T-cell (primary cell): ENCODE measurements at regions not wholly inside any gene's neighbourhood (a gene's known extent, or its start where the extent isn't known, plus 50 kb on each side); places are given as distances from the start of the nearest gene placed in this dataset.
"Not testable (repeated sequence)": the region's sequence is repeated elsewhere in the genome, so short reads cannot be mapped to it uniquely, and the experiment has no call there.

Experiments used
- ATAC-seq, 4 experiments: fragments of 200-7000 bp in 3 of 4; fragments of 150-1000 bp in 1 of 4; cut with Tn5 transposase; replicated peaks in 1 of 4; 1 replicate in 3 of 4; 2 replicates in 1 of 4; pipeline ENCODE4 v1.10.0; 2021; ENCODE audit warnings: moderate library complexity in 3 of 4, mild to moderate bottlenecking in 2 of 4, moderate number of reproducible peaks in 1 of 4
- CTCF ChIA-PET, 2 donors: fragments of 300-600 bp; sonication (Branson Sonifier 250); formaldehyde crosslinking; loops; one replicate each; lab custom pipeline; 2022; ENCODE audit warnings: antibody characterized with exemption in 2 of 2; lab: Charles Lee
- POLR2A ChIA-PET, 2 donors: fragments of 300-600 bp; sonication (Branson Sonifier 250); formaldehyde crosslinking; loops; one replicate each; lab custom pipeline; 2022; ENCODE audit warnings: antibody characterized with exemption in 2 of 2; lab: Charles Lee
- DNase-seq, 35 experiments: peaks; one replicate each; pipeline versions ENCODE4 v3.0.0 to v3.0.0-alpha.2; 2013 to 2023
- H3K27ac ChIP-seq: one replicate; pipeline ENCODE4 v1.5.1; 2013; ENCODE audit warnings: low read length
- H3K27me3 ChIP-seq, 2 experiments: replicated peaks in 1 of 2; 1 replicate in 1 of 2; 2 replicates in 1 of 2; pipeline versions ENCODE4 v1.6.1 to v1.7.0; 2013; ENCODE audit warnings: low read length in 1 of 2, mixed read lengths in 1 of 2; ENCODE audit not compliant: control insufficient read depth in 2 of 2, insufficient read depth in 2 of 2; ENCODE audit errors: extremely low read depth in 1 of 2
- H3K36me3 ChIP-seq, 2 donors: 1 replicate in 1 of 2; 2 replicates in 1 of 2; pipeline versions ENCODE4 v1.6.1 to v1.7.0; 2013; ENCODE audit warnings: low read length in 1 of 2; ENCODE audit not compliant: control insufficient read depth in 2 of 2, insufficient read depth in 1 of 2; ENCODE audit errors: extremely low read depth in 1 of 2
- H3K4me1 ChIP-seq, 2 experiments: 1 replicate in 1 of 2; 2 replicates in 1 of 2; pipeline versions ENCODE4 v1.6.1 to v1.7.0; 2013; ENCODE audit warnings: low read length in 2 of 2, mixed read lengths in 1 of 2; ENCODE audit not compliant: insufficient read depth in 2 of 2, control insufficient read depth in 1 of 2; ENCODE audit errors: extremely low read depth in 1 of 2
- H3K4me3 ChIP-seq, 2 donors: 1 replicate in 1 of 2; 2 replicates in 1 of 2; pipeline versions ENCODE4 v1.5.1 to v1.7.0; 2013; ENCODE audit warnings: mild to moderate bottlenecking in 2 of 2, low read length in 1 of 2, moderate library complexity in 1 of 2; ENCODE audit not compliant: control insufficient read depth in 1 of 2; ENCODE audit errors: extremely low read depth in 1 of 2
- H3K9me3 ChIP-seq: 2 replicates; pipeline ENCODE4 v1.7.0; 2013
- H3K27ac Mint-ChIP-seq, 2 donors: one replicate each; pipeline ENCODE4 v1.8.0; 2020 to 2021; ENCODE audit warnings: mild to moderate bottlenecking in 2 of 2, mixed read lengths in 2 of 2
- H3K27me3 Mint-ChIP-seq, 2 donors: one replicate each; pipeline ENCODE4 v1.8.0; 2021 to 2022; ENCODE audit warnings: mixed read lengths in 2 of 2
- H3K36me3 Mint-ChIP-seq: one replicate; pipeline ENCODE4 v1.8.0; 2021; ENCODE audit warnings: mixed read lengths
- H3K4me1 Mint-ChIP-seq, 3 donors: one replicate each; pipeline ENCODE4 v1.8.0; 2020 to 2022; ENCODE audit warnings: mixed read lengths in 3 of 3, mild to moderate bottlenecking in 1 of 3
- H3K4me3 Mint-ChIP-seq, 3 donors: one replicate each; pipeline ENCODE4 v1.8.0; 2020 to 2022; ENCODE audit warnings: mild to moderate bottlenecking in 3 of 3, mixed read lengths in 3 of 3, moderate library complexity in 3 of 3
- H3K9me3 Mint-ChIP-seq, 3 donors: one replicate each; pipeline ENCODE4 v1.8.0; 2020 to 2022; ENCODE audit warnings: mixed read lengths in 3 of 3
- WGBS: methylation state at CpG from one replicate; pipeline ENCODE4 v1.1.5; 2013; ENCODE audit warnings: missing lambda C conversion rate; ENCODE audit not compliant: insufficient coverage; 5-methylcytosine and 5-hydroxymethylcytosine counted together

DNA sequence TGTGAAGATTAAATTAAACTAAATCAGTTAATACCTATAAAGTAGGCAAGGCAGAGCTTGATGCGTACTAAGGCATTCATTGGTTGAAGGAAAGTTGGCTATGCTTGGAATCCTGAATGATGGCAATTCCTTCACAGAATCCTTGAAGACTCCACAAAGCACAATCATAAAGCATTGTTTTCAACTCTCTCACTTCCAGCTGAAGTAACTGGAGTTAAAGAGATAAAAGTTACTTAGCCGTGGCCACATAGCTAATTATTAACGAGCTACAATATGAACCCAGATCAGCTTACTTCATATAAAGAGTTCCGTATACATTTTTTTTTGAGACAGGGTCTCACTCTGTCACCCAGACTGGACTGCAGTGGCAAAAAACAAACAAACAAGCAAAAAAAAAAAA is 483.9 kb upstream of the DDX18 start:
- no peak overlapping the region for H3K4me3 ChIP-seq
- CTCF ChIA-PET, result no interaction called here
- ATAC-seq, result no peak

DNA sequence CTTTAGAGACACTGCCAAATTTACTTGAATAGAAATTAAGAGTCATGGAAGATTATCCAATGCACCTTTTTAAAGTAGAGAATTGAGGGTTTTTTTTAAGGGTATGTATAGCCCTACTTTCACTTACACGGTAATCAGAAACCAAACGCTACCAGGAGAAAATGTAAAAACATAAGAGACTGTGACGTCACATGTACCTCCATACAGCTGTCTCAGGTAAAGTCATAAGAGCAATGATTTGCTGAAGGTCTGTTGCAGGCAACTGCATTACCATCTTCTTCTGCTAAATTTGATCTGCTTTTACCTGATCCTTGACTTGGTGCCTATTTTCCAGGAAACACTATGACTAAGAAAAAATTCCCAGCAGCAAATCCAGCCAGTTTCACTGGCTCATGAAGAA is 478.5 kb upstream of the DDX18 start:
- Mint-ChIP-seq H3K36me3 (no peaks in the 10 kb centered on the region), H3K4me3 (no peak overlapping the region), H3K27me3 (no peaks in the 10 kb centered on the region), H3K4me1 (no peaks in the 10 kb centered on the region), H3K27ac (no peak overlapping the region), H3K9me3 (peaks cover 3 to 9% (median 5%) of the 10 kb centered on the region in 3 donors)
- ChIA-PET POLR2A (no interaction called here), CTCF (no interaction called here)
- Histone ChIP-seq H3K36me3 (no peaks in the 10 kb centered on the region), H3K4me1 (no peaks in the 10 kb centered on the region), H3K4me3 (no peak overlapping the region), H3K27ac (no peak overlapping the region), H3K9me3 (no peaks in the 10 kb centered on the region), H3K27me3 (no peaks in the 10 kb centered on the region)
- DNase-seq, result no peak
- ATAC-seq, result no peak
- WGBS, result no CpG with 5 or more reads among the region's 3 CpGs

More for the DNA sequence above, 483.9 kb upstream of the DDX18 start:
- Mint-ChIP-seq H3K4me3 (no peak overlapping the region), H3K27ac (no peak overlapping the region), H3K9me3 (peaks cover 0 to 7% (median 4%) of the 10 kb centered on the region in 3 donors), H3K27me3 (no peaks in the 10 kb centered on the region), H3K36me3 (no peaks in the 10 kb centered on the region), H3K4me1 (no peaks in the 10 kb centered on the region)
- Histone ChIP-seq H3K4me1 (no peaks in the 10 kb centered on the region), H3K27ac (no peak overlapping the region), H3K36me3 (no peaks in the 10 kb centered on the region), H3K27me3 (no peaks in the 10 kb centered on the region), H3K9me3 (no peaks in the 10 kb centered on the region)
- no peak for DNase-seq
- WGBS, result 75% methylated on average over 3 of the region's 4 CpGs
- POLR2A ChIA-PET, result no interaction called here

DNA sequence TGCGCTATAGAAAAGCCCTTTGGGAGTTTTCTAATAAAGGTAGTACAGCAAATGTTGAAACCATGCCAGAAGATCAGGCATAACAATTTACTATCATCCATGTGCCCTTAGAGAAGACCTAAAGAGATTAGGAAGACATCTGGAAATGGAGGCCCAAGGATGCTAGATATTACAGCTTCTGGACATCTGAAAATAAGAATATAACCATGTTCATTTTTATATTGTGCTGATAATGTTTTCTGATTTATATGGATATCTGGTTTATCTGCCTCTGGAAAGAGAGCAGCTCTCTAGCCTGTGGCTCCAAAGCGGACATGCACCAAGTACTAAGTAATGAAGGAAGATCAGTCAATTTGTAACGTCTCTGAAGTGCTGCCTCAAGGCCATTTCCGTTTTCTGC is 478.0 kb upstream of the DDX18 start:
- whole genome bisulfite sequencing, result 90% methylated on average over 2 of the region's 4 CpGs
- H3K27me3 Mint-ChIP-seq, result no peaks in the 10 kb centered on the region
- H3K4me3 ChIP-seq, result no peak overlapping the region
- no peak overlapping the region for H3K27ac ChIP-seq
- POLR2A ChIA-PET, result no interaction called here
- no peaks in the 10 kb centered on the region for H3K9me3 ChIP-seq
- peaks cover 3 to 9% (median 5%) of the 10 kb centered on the region in 3 donors for H3K9me3 Mint-ChIP-seq
- ATAC-seq (no peak), DNase-seq (no peak)
- H3K4me1 Mint-ChIP-seq, result no peaks in the 10 kb centered on the region
- H3K4me3 Mint-ChIP-seq, result no peak overlapping the region
- H3K36me3 Mint-ChIP-seq, result no peaks in the 10 kb centered on the region
- no peaks in the 10 kb centered on the region for H3K36me3 ChIP-seq
- H3K27me3 ChIP-seq, result no peaks in the 10 kb centered on the region
- CTCF ChIA-PET, result no interaction called here
- no peaks in the 10 kb centered on the region for H3K4me1 ChIP-seq
- H3K27ac Mint-ChIP-seq, result no peak overlapping the region

DNA sequence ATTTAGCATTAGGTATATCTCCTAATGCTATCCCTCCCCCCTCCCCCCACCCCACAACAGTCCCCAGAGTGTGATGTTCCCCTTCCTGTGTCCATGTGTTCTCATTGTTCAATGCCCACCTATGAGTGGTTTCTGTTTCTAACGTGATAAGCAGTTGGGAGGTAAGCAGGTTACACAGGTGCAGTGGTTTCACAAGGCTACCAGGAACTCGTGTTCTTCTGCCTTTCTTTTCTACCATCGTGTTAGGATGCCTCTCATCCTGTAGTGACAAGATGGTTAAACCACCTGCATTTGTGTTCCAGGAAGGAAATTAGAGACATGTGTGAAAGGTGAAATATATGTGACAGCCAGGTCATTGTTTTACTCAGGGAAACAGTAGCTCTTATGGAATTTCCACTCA is 476.5 kb upstream of the DDX18 start:
- H3K4me1 Mint-ChIP-seq, H3K9me3 ChIP-seq, H3K9me3 Mint-ChIP-seq, H3K27ac Mint-ChIP-seq, ATAC-seq, H3K4me3 ChIP-seq, H3K27ac ChIP-seq, DNase-seq, H3K36me3 Mint-ChIP-seq, H3K4me1 ChIP-seq, H3K4me3 Mint-ChIP-seq, H3K27me3 Mint-ChIP-seq, H3K36me3 ChIP-seq, POLR2A ChIA-PET, CTCF ChIA-PET, H3K27me3 ChIP-seq: not testable (repeated sequence)
- no CpG with 5 or more reads among the region's 3 CpGs for WGBS

DNA sequence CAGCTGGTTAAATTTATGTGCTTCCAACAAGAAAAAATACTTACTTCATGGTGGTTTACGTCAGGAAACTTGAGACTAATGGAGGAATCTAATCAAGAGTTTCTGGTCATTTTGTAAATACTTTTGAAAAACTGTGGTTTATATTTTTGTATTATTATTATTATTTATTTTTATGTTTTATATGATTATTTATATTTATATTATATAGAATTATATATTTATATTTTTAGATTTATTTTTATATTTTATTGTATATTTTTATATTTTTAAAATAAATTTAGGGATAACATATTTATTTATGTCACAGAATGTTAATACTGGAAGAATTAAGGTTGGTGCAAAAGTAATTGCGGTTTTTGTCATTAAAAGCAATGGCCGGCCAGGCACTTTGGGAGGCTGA is 474.5 kb upstream of the DDX18 start:
- no peaks in the 10 kb centered on the region for H3K4me1 Mint-ChIP-seq
- H3K9me3 Mint-ChIP-seq, result peaks cover 4 to 9% (median 5%) of the 10 kb centered on the region in 3 donors
- no peaks in the 10 kb centered on the region for H3K27me3 Mint-ChIP-seq
- DNase-seq (no peak), ATAC-seq (no peak)
- Histone ChIP-seq H3K4me3 (no peak overlapping the region), H3K27ac (no peak overlapping the region), H3K27me3 (no peaks in the 10 kb centered on the region), H3K36me3 (no peaks in the 10 kb centered on the region), H3K4me1 (no peaks in the 10 kb centered on the region), H3K9me3 (no peaks in the 10 kb centered on the region)
- CTCF ChIA-PET, result no interaction called here
- no peak overlapping the region for H3K27ac Mint-ChIP-seq
- H3K4me3 Mint-ChIP-seq, result no peak overlapping the region
- H3K36me3 Mint-ChIP-seq, result no peaks in the 10 kb centered on the region
- POLR2A ChIA-PET, result no interaction called here
- 70% methylated on average over 2 of the region's 3 CpGs for WGBS

DNA sequence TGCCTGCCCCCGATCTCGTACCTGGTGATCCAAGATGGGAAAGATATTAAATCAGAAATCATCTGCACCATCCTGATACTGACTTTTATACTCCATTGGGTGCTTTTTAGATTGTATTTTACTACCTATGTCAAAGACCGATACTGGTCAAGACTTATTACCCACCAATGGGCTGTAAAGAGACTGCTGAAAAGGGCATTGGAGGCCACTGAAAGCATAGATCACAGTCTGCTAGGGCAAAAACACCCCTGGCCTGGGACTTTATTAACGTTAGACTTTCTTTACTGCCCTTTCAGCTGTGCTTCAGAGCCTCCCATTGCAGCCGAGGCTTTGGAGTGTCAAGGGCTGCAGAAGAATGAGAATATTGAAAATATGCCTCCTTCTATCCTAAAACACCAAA is 472.8 kb upstream of the DDX18 start:
- Histone ChIP-seq H3K27ac (no peak overlapping the region), H3K4me1 (no peaks in the 10 kb centered on the region), H3K27me3 (no peaks in the 10 kb centered on the region), H3K9me3 (no peaks in the 10 kb centered on the region), H3K4me3 (no peak overlapping the region), H3K36me3 (no peaks in the 10 kb centered on the region)
- Mint-ChIP-seq H3K9me3 (peaks cover 2 to 10% (median 4%) of the 10 kb centered on the region in 3 donors), H3K4me3 (no peak overlapping the region), H3K27ac (no peak overlapping the region), H3K36me3 (no peaks in the 10 kb centered on the region), H3K27me3 (no peaks in the 10 kb centered on the region), H3K4me1 (no peaks in the 10 kb centered on the region)
- ChIA-PET CTCF (no interaction called here), POLR2A (no interaction called here)
- ATAC-seq (no peak), DNase-seq (no peak)
- no CpG with 5 or more reads among the region's 5 CpGs for WGBS

DNA sequence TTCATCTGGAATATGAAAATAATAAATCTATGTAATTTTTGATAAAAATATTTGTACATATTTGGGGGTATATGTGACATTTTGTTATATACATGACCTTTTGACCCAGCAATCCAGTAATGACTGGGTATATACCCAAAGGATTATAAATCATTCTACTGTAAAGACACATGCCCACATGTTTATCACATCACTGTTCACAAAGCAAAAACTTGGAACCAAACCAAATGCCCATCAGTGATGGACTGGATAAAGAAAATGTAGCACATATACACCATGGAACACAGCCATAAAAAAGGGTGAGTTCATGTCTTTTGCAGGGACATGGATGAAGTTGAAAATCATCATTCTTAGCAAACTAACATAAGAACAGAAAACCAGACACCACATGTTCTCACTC is 472.1 kb upstream of the DDX18 start:
- no peak overlapping the region for H3K4me3 Mint-ChIP-seq
- Histone ChIP-seq H3K9me3 (no peaks in the 10 kb centered on the region), H3K27me3 (no peaks in the 10 kb centered on the region), H3K4me3 (no peak overlapping the region), H3K36me3 (no peaks in the 10 kb centered on the region), H3K4me1 (no peaks in the 10 kb centered on the region), H3K27ac (no peak overlapping the region)
- H3K27ac Mint-ChIP-seq, result no peak overlapping the region
- CTCF ChIA-PET, result no interaction called here
- H3K36me3 Mint-ChIP-seq, result no peaks in the 10 kb centered on the region
- DNase-seq (no peak), ATAC-seq (no peak)
- H3K4me1 Mint-ChIP-seq, result no peaks in the 10 kb centered on the region
- POLR2A ChIA-PET, result no interaction called here
- no peaks in the 10 kb centered on the region for H3K27me3 Mint-ChIP-seq
- peaks cover 2 to 10% (median 7%) of the 10 kb centered on the region in 3 donors for H3K9me3 Mint-ChIP-seq
